LNCaP clone FGC (cell line): ENCODE measurements at regions not wholly inside any gene's neighbourhood (a gene's known extent, or its start where the extent isn't known, plus 50 kb on each side); places are given as distances from the start of the nearest gene placed in this dataset.
"Not testable (repeated sequence)": the region's sequence is repeated elsewhere in the genome, so short reads cannot be mapped to it uniquely, and the experiment has no call there.

Source experiments
- DNase-seq: peaks from one replicate; pipeline ENCODE4 v3.0.0-alpha.2; 2011; ENCODE audit warnings: low read depth
- H3K4me3 ChIP-seq: 2 replicates; pipeline ENCODE4 v1.5.1; 2011; ENCODE audit warnings: mild to moderate bottlenecking, low read depth, low read length, control low read depth
- TF ChIP-seq, protein P1 (sequence below): IDR thresholded peaks from 2 replicates; pipeline ENCODE4 v1.5.1; 2012; ENCODE audit warnings: mild to moderate bottlenecking; ENCODE audit not compliant: control insufficient read depth, insufficient read depth; ENCODE audit errors: extremely low read depth

DNA sequence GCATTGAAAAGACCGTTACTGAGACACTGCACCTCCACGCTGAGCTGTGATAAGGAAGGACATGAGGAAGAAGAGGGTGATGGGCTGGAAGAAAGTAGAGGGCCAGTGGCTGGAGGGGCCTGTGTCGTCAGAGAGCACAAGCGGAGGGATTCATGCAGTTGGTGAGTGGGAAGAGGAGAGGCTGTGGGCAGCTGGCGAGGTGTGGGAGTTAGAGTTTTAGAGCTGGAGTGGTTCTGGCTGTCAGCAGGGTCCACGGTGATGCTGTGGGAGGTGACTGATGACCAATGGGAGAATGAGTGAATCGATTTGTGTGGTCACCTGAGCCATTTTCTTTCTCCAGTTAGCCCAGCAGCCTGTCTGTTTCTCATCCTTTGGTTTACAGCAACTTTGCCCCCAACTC, 66.2 kb upstream of the SLC2A1 start:
- no peak overlapping the region for H3K4me3 ChIP-seq
- TF ChIP-seq, protein P1, sequence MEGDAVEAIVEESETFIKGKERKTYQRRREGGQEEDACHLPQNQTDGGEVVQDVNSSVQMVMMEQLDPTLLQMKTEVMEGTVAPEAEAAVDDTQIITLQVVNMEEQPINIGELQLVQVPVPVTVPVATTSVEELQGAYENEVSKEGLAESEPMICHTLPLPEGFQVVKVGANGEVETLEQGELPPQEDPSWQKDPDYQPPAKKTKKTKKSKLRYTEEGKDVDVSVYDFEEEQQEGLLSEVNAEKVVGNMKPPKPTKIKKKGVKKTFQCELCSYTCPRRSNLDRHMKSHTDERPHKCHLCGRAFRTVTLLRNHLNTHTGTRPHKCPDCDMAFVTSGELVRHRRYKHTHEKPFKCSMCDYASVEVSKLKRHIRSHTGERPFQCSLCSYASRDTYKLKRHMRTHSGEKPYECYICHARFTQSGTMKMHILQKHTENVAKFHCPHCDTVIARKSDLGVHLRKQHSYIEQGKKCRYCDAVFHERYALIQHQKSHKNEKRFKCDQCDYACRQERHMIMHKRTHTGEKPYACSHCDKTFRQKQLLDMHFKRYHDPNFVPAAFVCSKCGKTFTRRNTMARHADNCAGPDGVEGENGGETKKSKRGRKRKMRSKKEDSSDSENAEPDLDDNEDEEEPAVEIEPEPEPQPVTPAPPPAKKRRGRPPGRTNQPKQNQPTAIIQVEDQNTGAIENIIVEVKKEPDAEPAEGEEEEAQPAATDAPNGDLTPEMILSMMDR: no peak
- no peak for DNase-seq

DNA sequence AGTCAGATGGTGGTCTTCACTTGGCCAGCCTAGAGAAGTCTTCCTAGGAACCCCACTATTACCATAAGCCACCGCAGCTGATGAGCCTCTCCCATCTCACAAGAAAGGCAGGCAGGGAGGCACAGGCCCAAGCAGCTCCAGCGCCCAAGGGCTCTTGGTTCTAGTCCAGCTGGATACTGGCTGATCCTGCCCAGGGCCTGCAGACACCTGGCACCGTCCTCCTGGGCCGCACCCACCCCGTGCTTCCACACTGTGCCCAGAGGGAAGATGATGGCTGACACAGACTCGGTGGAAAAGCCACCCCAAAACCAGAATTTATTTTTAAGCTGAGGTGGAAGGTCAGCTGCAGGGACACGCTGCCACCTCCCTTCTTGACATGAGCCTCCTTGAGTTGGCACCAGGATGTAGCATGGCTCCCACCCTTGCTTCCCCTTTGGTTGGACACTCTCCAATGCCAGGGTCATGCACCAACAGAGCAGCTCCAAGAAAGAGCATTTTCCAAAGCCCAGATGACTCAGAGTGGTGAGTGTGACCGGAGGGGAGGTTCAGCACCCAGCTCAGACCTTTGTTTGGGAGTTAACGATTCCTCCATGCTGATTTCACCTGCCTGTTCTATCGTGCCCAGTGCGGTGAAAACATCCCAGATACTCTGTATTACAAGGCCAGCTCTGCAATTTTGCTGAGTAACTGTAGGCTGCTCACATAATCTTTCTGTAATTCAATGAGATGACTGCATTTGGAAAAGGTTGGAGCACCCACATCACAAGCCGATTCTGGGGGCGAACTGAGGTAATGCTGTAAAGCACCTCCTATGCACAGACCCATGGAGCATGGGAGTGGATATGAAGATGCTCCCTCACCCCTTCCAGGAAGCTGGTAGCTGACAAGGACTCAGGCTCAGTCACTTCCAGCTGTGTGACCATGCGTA, 63.1 kb upstream of the SLC2A1 start:
- TF ChIP-seq, protein P1: no peak
- peak; percentile 33 for DNase-seq
- no peak overlapping the region for H3K4me3 ChIP-seq

DNA sequence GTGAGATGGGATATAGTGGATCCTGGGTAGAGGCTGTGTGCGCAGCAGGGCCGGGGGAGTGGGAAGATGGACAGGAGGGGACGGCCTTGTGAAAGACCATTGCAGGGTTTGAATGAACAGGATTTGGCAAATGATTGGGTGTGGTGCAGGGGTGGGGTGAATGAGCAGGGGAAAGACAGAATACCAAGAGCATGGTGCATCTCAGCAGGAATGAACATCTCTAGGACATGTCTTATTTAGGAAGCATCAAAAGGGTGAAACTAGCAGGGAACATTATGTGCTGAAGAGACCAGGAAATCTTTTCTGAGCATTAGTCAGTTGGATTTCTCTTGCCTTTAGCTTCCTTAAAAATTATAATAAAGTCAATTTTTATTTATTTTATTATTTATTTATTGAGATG, 60.6 kb upstream of the SLC2A1 start:
- TF ChIP-seq, protein P1: no peak
- H3K4me3 ChIP-seq: no peak overlapping the region
- no peak for DNase-seq

DNA sequence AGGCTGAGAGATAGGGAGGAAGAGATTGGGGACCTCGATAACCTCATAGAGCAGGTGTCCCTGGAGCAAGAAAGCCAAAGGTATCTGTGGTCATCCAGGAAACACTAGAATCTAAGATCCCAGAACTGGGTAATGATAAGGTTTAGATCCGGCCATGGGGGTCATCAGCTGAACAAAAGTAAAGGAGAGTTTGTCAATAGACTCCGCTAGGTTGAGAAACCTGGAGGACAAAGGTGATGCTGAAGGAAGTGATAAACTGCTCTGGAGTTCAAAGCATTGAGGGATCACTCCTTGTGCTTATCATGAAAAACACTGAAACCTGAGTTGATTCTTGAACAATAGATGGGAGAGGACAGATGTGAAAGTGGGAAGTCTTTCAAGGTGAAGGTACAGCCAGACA, 59.5 kb upstream of the SLC2A1 start:
- TF ChIP-seq, protein P1: no peak
- DNase-seq: no peak
- no peak overlapping the region for H3K4me3 ChIP-seq

DNA sequence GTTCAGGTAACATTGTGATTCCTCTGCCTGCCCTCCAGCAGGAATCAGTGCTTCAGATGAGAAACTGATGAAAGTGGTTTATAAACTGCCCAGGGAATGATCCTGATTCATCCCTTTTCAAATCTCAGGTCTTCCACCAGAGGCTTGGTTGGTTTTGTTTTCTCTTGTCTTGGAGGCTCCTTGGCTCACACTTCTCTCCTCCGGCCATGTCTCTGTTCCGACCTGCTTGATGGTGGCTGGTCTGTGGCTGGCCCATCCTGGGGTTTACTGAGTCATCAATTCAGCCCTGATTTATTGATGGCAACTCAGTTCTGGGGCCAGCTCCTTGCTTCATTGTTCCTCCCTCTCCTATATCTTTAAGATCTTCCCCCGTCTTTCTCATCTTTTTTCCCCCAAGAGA, 56.6 kb upstream of the SLC2A1 start:
- TF ChIP-seq, protein P1: no peak
- no peak overlapping the region for H3K4me3 ChIP-seq
- no peak for DNase-seq

DNA sequence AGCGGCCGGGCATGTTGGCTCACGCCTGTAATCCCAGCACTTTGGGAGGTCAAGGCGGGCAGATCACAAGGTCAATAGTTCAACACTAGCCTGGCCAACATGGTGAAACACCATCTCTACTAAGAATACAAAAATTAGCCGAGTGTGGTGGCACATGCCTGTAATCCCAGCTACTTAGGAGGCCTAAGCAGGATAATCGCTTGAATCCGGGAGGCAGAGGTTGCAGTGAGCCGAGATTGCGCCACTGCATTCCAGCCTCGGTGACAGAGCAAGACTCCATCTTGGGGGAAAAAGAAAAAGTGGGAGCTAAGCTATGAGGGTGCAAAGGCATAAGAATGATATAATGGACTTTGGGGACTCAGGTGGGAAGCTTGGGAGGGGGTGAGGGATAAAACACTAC, 55.9 kb upstream of the SLC2A1 start:
- DNase-seq, H3K4me3 ChIP-seq: not testable (repeated sequence)

DNA sequence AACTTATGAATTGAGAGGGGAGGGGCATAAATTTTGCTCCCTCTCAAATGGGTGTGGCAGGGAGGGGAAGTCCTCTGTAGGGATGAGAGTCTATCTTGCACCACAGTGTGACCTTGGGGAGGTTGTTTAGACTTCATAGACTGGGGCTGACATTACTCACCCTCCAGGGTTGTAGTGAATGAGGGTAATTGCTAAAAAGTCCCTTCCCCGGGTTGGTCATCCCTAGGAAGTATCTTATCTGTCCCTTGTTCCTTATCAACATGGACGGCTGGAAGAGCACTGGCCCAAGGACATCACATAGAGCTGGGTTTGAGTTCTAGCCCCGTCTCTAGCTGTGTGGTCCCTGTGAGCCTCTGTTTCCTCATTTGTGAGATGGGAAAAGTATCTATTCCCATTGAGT, 52.4 kb upstream of the SLC2A1 start:
- no peak for DNase-seq
- no peak overlapping the region for H3K4me3 ChIP-seq
- TF ChIP-seq, protein P1: no peak
